ENCODE measurements at regions not wholly inside any gene's neighbourhood (a gene's known extent, or its start where the extent isn't known, plus 50 kb on each side); places are given as distances from the start of the nearest gene placed in this dataset.

- TF ChIP-seq, protein P1, sequence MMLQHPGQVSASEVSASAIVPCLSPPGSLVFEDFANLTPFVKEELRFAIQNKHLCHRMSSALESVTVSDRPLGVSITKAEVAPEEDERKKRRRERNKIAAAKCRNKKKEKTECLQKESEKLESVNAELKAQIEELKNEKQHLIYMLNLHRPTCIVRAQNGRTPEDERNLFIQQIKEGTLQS (IDR thresholded peaks at IDR 0.05): no peak
- TF ChIP-seq RAD21 (IDR thresholded peaks at IDR 0.05; ENCODE audit: low read depth) (no peak), SP1 (IDR thresholded peaks at IDR 0.05; ENCODE audit: low read depth) (no peak), ZBTB33 (IDR thresholded peaks at IDR 0.05; ENCODE audit: extremely low read depth, insufficient replicate concordance, low read length) (no peak), EZH2phosphoT487 (IDR thresholded peaks at IDR 0.05; ENCODE audit: borderline replicate concordance) (no peak), ZFX (IDR thresholded peaks at IDR 0.05) (no peak), FOSL1 (IDR thresholded peaks at IDR 0.05; ENCODE audit: low read depth) (no peak), SIN3A (IDR thresholded peaks at IDR 0.05; ENCODE audit: low read depth) (no peak), EZH2 (IDR thresholded peaks at IDR 0.05) (no peak), JUND (IDR thresholded peaks at IDR 0.05) (no peak), SRF (IDR thresholded peaks at IDR 0.05; ENCODE audit: low read depth) (no peak), POLR2AphosphoS5 (IDR thresholded peaks at IDR 0.05; ENCODE audit: low read depth, low read length) (no peak), ZNF274 (IDR thresholded peaks at IDR 0.05; ENCODE audit: low read depth, low read length) (no peak), CBX3 (IDR thresholded peaks at IDR 0.05; ENCODE audit: low read depth) (no peak), ELF1 (IDR thresholded peaks at IDR 0.05; ENCODE audit: borderline replicate concordance, low read depth) (no peak), CEBPB (IDR thresholded peaks at IDR 0.05; ENCODE audit: low read depth) (no peak), TCF7L2 (IDR thresholded peaks at IDR 0.05; ENCODE audit: borderline replicate concordance, extremely low read depth, insufficient read depth, insufficient read length) (no peak)
- TF ChIP-seq, protein P2, sequence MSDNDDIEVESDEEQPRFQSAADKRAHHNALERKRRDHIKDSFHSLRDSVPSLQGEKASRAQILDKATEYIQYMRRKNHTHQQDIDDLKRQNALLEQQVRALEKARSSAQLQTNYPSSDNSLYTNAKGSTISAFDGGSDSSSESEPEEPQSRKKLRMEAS (IDR thresholded peaks at IDR 0.05): no peak
- TF ChIP-seq, protein P3, sequence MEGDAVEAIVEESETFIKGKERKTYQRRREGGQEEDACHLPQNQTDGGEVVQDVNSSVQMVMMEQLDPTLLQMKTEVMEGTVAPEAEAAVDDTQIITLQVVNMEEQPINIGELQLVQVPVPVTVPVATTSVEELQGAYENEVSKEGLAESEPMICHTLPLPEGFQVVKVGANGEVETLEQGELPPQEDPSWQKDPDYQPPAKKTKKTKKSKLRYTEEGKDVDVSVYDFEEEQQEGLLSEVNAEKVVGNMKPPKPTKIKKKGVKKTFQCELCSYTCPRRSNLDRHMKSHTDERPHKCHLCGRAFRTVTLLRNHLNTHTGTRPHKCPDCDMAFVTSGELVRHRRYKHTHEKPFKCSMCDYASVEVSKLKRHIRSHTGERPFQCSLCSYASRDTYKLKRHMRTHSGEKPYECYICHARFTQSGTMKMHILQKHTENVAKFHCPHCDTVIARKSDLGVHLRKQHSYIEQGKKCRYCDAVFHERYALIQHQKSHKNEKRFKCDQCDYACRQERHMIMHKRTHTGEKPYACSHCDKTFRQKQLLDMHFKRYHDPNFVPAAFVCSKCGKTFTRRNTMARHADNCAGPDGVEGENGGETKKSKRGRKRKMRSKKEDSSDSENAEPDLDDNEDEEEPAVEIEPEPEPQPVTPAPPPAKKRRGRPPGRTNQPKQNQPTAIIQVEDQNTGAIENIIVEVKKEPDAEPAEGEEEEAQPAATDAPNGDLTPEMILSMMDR (IDR thresholded peaks at IDR 0.05 in 2 of 3, conservative IDR thresholded peaks at IDR 0.05 in 1 of 3; ENCODE audit: borderline replicate concordance in 1 of 3, insufficient read depth in 1 of 3, low read depth in 2 of 3, low read length in 2 of 3): no peak
- DNase-seq (ENCODE audit: low read depth, low spot score) (no peak), ATAC-seq (no peak)
- Histone ChIP-seq H3K36me3 (ENCODE audit: control insufficient read depth in 1 of 2, insufficient read depth in 2 of 2, low read length in 2 of 2) (no peaks in the 10 kb centered on the region), H3K27me3 (ENCODE audit: insufficient read depth, low read length) (no peaks in the 10 kb centered on the region), H3K9me3 (ENCODE audit: control insufficient read depth in 1 of 2, insufficient read depth in 1 of 2, low read depth in 1 of 2, low read length in 2 of 2) (no peaks in the 10 kb centered on the region), H3K4me3 (replicated peaks in 1 of 2; ENCODE audit: low read depth in 1 of 2, low read length in 2 of 2) (no peak overlapping the region), H3K27ac (ENCODE audit: low read depth, low read length) (no peak overlapping the region), H3K9ac (ENCODE audit: low read length) (no peak overlapping the region), H4K20me1 (ENCODE audit: insufficient read depth) (no peaks in the 10 kb centered on the region), H2AFZ (ENCODE audit: low read depth, low read length, poor library complexity, severe bottlenecking) (no peak overlapping the region), H3K4me1 (ENCODE audit: control insufficient read depth in 1 of 2, insufficient read depth in 2 of 2, low read length in 2 of 2) (no peaks in the 10 kb centered on the region), H3K9me2 (ENCODE audit: insufficient read depth) (no peaks in the 10 kb centered on the region), H3K4me2 (ENCODE audit: low read length) (no peak overlapping the region), H3K79me2 (ENCODE audit: insufficient read depth, low read length) (no peaks in the 10 kb centered on the region)
- BruUV-seq (replicated peaks): no TSS peak
- CTCF ChIA-PET: no interaction called here
- RAD21 ChIA-PET (ENCODE audit: low non-redundant PET in 1 of 2, low total read pairs in 2 of 2, uncharacterized antibody in 2 of 2, unreplicated experiment in 2 of 2): no interaction called here
- POLR2A ChIA-PET: no interaction called here
- intact Hi-C loops (cut with micrococcal nuclease): no loop called here
Measured at GRCh38 chr5:173441053-173441628, 112.9 kb upstream of the STC2 start.

Data from HCT116 (cell line).